Muscle layer of colon (tissue), 2 donors: ENCODE measurements at regions not wholly inside any gene's neighbourhood (a gene's known extent, or its start where the extent isn't known, plus 50 kb on each side); places are given as distances from the start of the nearest gene placed in this dataset.

Source experiments
- H3K27ac ChIP-seq: one replicate; pipeline ENCODE4 v1.7.0; 2013; ENCODE audit warnings: low read depth, mild to moderate bottlenecking, low read length, moderate library complexity
- H3K27me3 ChIP-seq, 2 donors: one replicate each; pipeline ENCODE4 v1.7.0; 2013; ENCODE audit warnings: low read length in 2 of 2, mild to moderate bottlenecking in 2 of 2; ENCODE audit not compliant: insufficient read depth in 2 of 2, control insufficient read depth in 1 of 2
- H3K36me3 ChIP-seq: one replicate; pipeline ENCODE4 v1.7.0; 2013; ENCODE audit warnings: mild to moderate bottlenecking, low read length; ENCODE audit not compliant: insufficient read depth
- H3K4me1 ChIP-seq: one replicate; pipeline ENCODE4 v1.7.0; 2013; ENCODE audit warnings: mild to moderate bottlenecking, low read length; ENCODE audit not compliant: insufficient read depth
- H3K4me3 ChIP-seq, 2 donors: one replicate each; pipeline ENCODE4 v1.7.0; 2013; ENCODE audit warnings: low read length in 2 of 2, low read depth in 1 of 2, mild to moderate bottlenecking in 1 of 2, moderate library complexity in 1 of 2
- H3K9ac ChIP-seq: one replicate; pipeline ENCODE4 v1.7.0; 2013; ENCODE audit warnings: low read length
- H3K9me3 ChIP-seq: one replicate; pipeline ENCODE4 v1.7.0; 2013; ENCODE audit warnings: mild to moderate bottlenecking, low read length
- donor health status: abdominal sarcoma.
- donor health status: Adenocarcinoma of cecum.

DNA sequence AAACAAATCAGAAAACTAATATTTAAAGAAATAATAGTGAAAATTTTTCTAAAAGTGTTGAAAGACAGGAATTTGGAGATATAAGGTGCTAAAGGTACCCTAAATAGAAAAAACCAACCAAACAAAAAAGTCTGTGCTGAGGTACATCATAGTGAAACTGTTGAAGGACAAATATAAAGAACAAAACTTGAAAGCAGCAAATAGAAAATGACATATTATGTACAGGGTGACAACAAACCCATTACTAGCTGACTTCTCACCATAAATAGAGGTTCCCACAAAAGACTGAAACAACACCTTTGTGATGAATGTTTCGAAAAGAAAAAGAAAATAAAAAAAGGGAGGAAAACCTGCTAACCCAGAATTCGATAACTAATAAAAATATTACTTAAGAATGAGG lies 502.5 kb upstream of the NECTIN3 start:
- Histone ChIP-seq H3K9ac (no peak overlapping the region), H3K4me1 (no peaks in the 10 kb centered on the region), H3K27me3 (no peaks in the 10 kb centered on the region), H3K36me3 (no peaks in the 10 kb centered on the region), H3K27ac (no peak overlapping the region), H3K9me3 (no peaks in the 10 kb centered on the region), H3K4me3 (no peak overlapping the region)

DNA sequence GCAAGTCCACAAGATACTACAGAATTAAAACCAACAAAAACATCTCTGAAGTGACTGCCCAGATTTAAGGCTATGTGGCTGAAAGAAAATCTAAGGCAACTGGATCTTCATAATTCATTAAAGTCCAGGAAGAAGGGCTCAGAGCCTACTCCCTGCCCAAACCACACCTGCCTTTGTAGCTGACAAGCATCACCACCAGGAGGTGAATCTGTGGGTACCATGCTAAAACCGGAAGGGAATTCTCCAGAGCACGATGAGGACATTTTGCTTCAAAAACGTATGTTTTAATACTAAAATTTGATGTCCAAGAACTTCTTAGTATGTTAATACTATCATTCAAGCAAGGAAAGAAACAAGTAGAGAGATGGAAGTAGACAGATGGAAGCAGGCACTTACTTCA lies 495.9 kb upstream of the NECTIN3 start:
- no peaks in the 10 kb centered on the region for H3K9me3 ChIP-seq

DNA sequence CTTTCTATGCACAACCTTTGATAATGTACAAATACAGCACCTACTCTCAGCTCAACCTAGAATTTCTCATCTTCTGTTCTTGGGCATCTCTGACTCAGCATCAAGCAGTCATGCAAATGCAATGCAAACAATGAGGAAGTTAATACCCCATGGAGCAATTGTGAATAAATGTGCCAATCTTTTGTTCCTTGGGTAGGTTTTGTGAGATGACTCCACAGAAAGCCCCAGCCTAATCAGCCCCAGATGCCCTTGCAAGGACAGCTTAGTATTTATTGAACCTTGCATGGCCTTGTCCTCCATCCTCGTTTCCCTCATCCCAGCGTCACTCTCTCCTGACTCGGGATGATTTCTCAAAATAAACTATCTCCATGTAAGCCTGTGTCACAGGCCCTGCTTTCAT lies 494.7 kb upstream of the NECTIN3 start:
- no peaks in the 10 kb centered on the region for H3K9me3 ChIP-seq
- no peak overlapping the region for H3K27ac ChIP-seq
- H3K4me1 ChIP-seq = no peaks in the 10 kb centered on the region
- H3K27me3 ChIP-seq = no peaks in the 10 kb centered on the region
- H3K9ac ChIP-seq = no peak overlapping the region
- H3K36me3 ChIP-seq = no peaks in the 10 kb centered on the region
- no peak overlapping the region for H3K4me3 ChIP-seq

More for the DNA sequence above, 495.9 kb upstream of the NECTIN3 start:
- H3K9ac ChIP-seq = no peak overlapping the region
- H3K27me3 ChIP-seq = no peaks in the 10 kb centered on the region
- no peak overlapping the region for H3K27ac ChIP-seq
- H3K36me3 ChIP-seq = no peaks in the 10 kb centered on the region
- H3K4me3 ChIP-seq = no peak overlapping the region
- no peaks in the 10 kb centered on the region for H3K4me1 ChIP-seq

DNA sequence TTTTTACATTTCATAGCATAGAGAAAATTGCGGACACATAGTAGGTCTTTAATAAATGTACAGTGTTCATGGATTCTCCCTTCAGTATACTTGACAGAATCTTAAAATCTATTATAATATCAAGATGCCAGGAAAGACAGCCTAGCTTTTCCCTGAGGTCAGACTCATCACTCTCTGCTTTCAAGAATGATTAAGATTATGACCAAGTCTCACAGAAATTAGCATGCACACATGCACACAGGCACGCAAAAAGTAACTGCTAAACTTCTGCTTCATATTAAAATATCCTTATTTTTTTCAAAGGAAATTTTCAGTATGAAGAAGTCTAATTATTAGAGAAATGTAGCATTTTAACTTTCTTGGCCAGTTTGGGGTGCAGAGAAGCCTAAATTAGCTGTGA lies 493.8 kb upstream of the NECTIN3 start:
- H3K27ac ChIP-seq = no peak overlapping the region
- H3K9ac ChIP-seq = no peak overlapping the region
- no peaks in the 10 kb centered on the region for H3K27me3 ChIP-seq
- H3K4me3 ChIP-seq = no peak overlapping the region
- no peaks in the 10 kb centered on the region for H3K36me3 ChIP-seq
- H3K9me3 ChIP-seq = no peaks in the 10 kb centered on the region
- H3K4me1 ChIP-seq = no peaks in the 10 kb centered on the region

DNA sequence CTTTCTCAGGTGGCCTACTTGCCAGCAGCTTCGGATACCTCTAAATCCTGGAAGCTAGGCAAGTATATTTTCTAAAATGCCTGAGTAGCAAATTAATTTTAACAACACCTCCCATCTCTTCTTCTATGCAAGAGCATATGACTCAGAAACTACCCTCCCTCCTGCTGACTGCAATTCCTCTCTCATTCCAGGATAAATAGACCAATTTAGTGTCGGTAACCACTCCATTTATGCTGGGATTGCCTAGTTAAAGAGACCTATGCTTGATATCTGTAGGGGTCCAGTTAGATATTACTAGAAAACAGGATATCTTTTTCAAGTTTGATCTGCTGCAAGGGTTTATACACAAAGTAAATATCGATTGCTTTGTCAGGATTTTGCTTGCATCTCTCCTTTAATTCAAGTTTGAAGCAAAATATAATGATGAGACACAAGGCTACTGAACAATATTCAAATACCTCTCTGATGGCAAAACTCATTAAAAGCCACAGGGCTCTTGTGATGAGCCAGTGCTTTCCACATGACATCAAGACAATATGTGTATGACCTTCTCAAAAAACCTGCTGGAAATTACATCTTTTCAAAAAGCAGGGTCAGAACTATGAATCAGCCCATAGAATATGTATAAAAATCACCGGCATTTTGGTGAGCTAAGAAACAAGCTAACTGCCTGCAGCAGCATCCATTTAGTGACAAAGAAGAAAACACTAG lies 491.6 kb upstream of the NECTIN3 start:
- H3K9me3 ChIP-seq = no peaks in the 10 kb centered on the region
- H3K27me3 ChIP-seq = no peaks in the 10 kb centered on the region
- no peaks in the 10 kb centered on the region for H3K36me3 ChIP-seq
- no peak overlapping the region for H3K9ac ChIP-seq
- H3K27ac ChIP-seq = no peak overlapping the region
- H3K4me1 ChIP-seq = no peaks in the 10 kb centered on the region
- no peak overlapping the region for H3K4me3 ChIP-seq

DNA sequence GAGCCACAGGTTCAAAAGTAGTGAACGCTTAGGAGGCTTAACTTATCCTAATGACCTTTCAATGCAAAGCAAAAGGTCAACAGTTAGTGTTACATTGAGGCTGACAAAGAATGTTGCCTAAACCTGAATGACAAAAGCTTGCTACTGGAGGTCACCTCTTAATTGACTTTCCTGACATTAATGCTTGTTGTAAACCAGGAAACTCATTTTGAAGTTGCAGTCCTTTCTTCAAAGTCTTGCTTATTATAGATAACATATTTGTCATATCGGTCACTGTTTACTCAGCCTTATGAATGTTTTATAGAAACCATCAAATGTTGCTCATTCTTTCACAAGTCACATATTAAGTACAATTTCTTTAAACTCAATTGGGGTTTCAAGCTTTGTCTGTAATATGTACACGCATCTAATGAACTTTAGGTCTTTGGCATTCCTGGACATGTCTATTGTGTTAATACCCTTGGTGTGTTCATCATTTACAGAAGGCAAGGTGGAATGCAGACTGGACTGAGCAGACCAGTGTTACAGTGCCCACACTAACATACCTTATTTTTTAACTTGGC lies 488.2 kb upstream of the NECTIN3 start:
- Histone ChIP-seq H3K4me3 (no peak overlapping the region), H3K4me1 (no peaks in the 10 kb centered on the region), H3K9me3 (no peaks in the 10 kb centered on the region), H3K27me3 (no peaks in the 10 kb centered on the region), H3K36me3 (no peaks in the 10 kb centered on the region), H3K27ac (no peak overlapping the region), H3K9ac (no peak overlapping the region)

DNA sequence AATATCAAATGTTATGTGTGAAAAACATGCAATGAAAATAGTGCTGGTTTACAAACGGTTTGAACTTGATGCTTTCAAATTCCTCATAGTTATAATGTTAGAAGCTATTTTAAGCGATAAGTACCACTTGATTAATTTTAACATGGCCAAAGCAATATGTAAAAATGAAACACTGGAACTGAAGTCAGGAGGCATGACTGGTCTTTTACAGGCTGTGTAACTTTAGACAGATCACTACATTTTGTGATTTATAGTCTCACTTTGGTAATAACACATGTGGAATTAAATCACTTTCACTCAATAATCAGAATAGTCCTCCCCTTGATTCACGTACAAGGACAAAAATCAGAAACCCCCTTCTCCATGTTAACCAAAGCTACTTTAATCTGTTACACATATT lies 482.7 kb upstream of the NECTIN3 start:
- H3K36me3 ChIP-seq = no peaks in the 10 kb centered on the region
- H3K4me3 ChIP-seq = no peak overlapping the region
- no peaks in the 10 kb centered on the region for H3K4me1 ChIP-seq
- no peaks in the 10 kb centered on the region for H3K27me3 ChIP-seq
- H3K9me3 ChIP-seq = no peaks in the 10 kb centered on the region
- H3K9ac ChIP-seq = no peak overlapping the region
- no peak overlapping the region for H3K27ac ChIP-seq

DNA sequence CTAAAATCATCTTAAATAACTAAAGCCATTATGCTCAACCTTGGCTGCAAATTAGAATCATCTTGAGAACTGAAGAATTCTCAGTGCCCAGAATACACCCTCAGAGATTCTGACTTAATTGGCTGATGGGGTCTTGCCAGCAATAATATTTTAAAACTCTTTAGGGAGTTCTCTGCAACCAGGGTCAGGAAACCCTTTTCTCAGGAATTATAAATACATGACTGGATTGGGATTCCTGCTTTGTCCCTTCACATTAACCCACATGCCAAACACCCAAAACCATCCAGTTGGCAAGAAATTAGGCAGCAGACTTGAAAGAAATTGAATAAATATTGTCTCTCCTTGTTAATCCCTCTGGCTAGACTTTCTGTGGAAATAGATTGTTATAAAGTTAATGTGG lies 482.3 kb upstream of the NECTIN3 start:
- Histone ChIP-seq H3K9ac (no peak overlapping the region), H3K36me3 (no peaks in the 10 kb centered on the region), H3K4me3 (no peak overlapping the region), H3K4me1 (no peaks in the 10 kb centered on the region), H3K9me3 (no peaks in the 10 kb centered on the region), H3K27ac (no peak overlapping the region), H3K27me3 (no peaks in the 10 kb centered on the region)

DNA sequence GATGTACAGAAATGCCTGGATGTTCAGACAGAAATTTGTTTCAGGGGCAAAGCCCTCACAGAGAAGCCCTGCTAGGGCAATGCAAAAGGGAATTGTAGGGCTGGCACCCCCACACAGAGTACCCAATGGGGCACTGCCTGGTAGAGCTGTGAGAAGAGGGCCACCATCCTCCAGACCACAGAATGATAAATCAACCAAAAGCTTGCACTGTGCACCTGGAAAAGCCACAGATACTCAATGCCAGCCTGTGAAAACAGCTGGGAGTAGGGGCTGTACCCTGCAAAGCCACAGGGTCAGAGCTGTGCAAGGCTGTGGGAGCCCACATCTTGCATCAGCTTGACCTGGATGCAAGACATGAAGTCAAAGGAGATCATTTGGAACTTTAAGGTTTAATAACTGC lies 477.9 kb upstream of the NECTIN3 start:
- Histone ChIP-seq H3K9me3 (no peaks in the 10 kb centered on the region), H3K27ac (no peak overlapping the region), H3K4me1 (no peaks in the 10 kb centered on the region), H3K36me3 (no peaks in the 10 kb centered on the region), H3K4me3 (no peak overlapping the region), H3K9ac (no peak overlapping the region), H3K27me3 (no peaks in the 10 kb centered on the region)

DNA sequence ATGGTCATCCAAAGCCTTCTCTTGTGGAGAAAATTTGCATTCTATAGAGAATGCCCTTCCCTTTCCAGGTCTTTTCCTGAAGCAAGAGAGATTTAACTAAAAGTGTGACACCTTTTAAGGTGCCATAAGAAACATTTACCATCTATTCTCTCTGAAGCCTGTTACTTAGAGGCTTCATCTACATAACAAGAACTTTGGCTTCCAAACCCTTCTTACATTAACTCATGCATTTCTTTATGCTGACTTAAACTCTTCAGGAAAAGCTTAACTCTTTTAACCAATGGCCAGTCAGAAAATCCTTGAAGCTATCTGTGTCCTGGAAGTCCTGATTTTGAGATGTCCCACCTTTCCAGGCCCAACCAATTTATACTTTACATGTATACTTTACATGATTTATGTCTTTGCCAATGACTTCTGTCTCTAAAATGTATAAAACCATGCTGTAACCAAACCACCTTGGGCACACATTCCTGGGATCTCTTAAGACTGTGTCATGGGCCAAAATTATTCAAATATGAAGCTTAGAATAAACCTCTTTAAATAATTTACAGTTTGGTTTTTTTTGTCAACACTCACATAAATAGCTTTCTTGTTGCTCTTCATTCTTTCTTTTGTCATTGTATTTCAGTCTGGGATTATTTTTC lies 472.6 kb upstream of the NECTIN3 start:
- H3K9me3 ChIP-seq = no peaks in the 10 kb centered on the region
- H3K4me3 ChIP-seq = no peak overlapping the region
- no peaks in the 10 kb centered on the region for H3K4me1 ChIP-seq
- H3K9ac ChIP-seq = no peak overlapping the region
- no peak overlapping the region for H3K27ac ChIP-seq
- H3K36me3 ChIP-seq = no peaks in the 10 kb centered on the region
- no peaks in the 10 kb centered on the region for H3K27me3 ChIP-seq

DNA sequence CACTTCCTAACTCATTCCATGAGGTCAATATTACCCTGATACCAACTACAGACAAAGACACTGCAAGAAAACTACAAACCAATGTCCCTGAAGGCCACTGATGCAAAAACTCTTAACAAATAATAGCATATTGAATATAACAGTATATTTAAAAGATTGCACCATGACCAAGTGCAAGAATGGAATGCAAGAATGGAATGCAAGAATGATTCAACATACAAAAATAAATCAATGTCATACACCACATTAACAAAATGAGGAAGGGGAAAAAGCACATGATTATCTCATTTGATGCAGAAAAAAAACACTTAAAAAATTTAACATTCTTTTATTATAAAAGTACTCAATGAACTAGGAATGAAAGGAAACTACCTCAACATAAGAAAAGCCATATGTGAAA lies 463.1 kb upstream of the NECTIN3 start:
- Histone ChIP-seq H3K27me3 (no peaks in the 10 kb centered on the region), H3K9me3 (no peaks in the 10 kb centered on the region), H3K4me3 (no peak overlapping the region), H3K36me3 (no peaks in the 10 kb centered on the region), H3K9ac (no peak overlapping the region), H3K27ac (no peak overlapping the region), H3K4me1 (no peaks in the 10 kb centered on the region)

DNA sequence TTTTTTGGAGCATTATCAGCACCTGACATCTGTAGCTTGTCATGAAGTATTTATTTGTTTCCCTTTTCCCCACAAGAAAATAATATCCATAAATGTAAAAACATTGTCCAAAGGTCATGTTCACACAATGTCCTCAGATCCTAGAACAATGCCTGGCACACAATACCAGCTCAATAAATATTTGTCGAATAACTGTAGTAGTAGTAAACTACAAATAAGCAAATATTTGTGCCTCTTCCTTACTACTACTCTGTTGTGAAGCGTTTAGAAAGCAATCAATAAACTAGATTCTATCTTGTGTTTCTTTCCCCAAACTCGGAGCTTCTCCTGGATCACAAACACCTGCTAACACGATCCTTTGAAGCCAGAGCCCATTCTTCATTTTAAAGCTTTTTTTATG lies 459.6 kb upstream of the NECTIN3 start:
- Histone ChIP-seq H3K9me3 (no peaks in the 10 kb centered on the region), H3K9ac (no peak overlapping the region), H3K27me3 (no peaks in the 10 kb centered on the region), H3K36me3 (no peaks in the 10 kb centered on the region), H3K27ac (no peak overlapping the region), H3K4me3 (no peak overlapping the region), H3K4me1 (no peaks in the 10 kb centered on the region)
